ENCODE measurements at regions not wholly inside any gene's neighbourhood (a gene's known extent, or its start where the extent isn't known, plus 50 kb on each side); places are given as distances from the start of the nearest gene placed in this dataset.
"Not testable (repeated sequence)": the region's sequence is repeated elsewhere in the genome, so short reads cannot be mapped to it uniquely, and the experiment has no call there.

DNA sequence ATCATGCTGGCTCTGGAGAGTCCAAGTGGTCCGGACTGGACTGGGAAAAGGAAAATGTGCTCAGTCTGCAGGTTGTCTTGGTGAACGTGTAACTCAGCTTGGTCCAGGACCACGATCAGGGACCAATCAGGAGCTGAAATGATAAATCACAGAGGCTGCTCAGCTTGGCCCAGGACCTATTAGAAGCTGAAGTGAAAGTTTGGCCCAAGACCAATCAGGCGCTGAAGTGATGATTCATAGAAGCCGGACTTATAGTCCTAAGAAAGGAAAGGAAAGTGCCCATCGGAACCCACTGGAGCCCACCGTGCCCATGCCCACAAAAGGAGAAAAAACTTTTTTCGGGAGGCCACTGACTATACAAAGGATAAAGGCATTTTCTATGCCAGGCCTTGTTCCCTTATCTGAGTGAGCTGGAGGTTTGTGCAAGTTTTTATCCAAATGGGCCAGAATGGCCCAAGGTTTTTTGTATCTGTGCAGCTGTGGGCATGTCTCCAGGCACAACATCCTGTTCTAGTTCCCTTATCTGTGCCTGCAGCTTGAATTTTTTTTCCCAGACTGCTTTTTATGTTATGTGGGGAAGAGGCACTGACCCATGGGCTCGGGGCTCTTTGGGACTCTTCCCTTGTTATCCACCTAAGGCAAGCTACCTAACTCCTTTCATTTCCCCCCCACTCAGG lies 194.4 kb downstream of the FAM133A start:
- DNase-seq: no peak
- Histone ChIP-seq H3K27ac (replicated peaks) (no peak overlapping the region), H3K4me1 (no peaks in the 10 kb centered on the region), H3K9me3 (replicated peaks) (no peaks in the 10 kb centered on the region), H3K4me3 (no peak overlapping the region), H3K27me3 (ENCODE audit: low read depth) (no peaks in the 10 kb centered on the region), H3K36me3 (no peaks in the 10 kb centered on the region)
- intact Hi-C loops (cut with micrococcal nuclease): no loop called here
- TF ChIP-seq, protein P1, sequence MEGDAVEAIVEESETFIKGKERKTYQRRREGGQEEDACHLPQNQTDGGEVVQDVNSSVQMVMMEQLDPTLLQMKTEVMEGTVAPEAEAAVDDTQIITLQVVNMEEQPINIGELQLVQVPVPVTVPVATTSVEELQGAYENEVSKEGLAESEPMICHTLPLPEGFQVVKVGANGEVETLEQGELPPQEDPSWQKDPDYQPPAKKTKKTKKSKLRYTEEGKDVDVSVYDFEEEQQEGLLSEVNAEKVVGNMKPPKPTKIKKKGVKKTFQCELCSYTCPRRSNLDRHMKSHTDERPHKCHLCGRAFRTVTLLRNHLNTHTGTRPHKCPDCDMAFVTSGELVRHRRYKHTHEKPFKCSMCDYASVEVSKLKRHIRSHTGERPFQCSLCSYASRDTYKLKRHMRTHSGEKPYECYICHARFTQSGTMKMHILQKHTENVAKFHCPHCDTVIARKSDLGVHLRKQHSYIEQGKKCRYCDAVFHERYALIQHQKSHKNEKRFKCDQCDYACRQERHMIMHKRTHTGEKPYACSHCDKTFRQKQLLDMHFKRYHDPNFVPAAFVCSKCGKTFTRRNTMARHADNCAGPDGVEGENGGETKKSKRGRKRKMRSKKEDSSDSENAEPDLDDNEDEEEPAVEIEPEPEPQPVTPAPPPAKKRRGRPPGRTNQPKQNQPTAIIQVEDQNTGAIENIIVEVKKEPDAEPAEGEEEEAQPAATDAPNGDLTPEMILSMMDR (IDR thresholded peaks at IDR 0.05; ENCODE audit: borderline replicate concordance): no peak

DNA sequence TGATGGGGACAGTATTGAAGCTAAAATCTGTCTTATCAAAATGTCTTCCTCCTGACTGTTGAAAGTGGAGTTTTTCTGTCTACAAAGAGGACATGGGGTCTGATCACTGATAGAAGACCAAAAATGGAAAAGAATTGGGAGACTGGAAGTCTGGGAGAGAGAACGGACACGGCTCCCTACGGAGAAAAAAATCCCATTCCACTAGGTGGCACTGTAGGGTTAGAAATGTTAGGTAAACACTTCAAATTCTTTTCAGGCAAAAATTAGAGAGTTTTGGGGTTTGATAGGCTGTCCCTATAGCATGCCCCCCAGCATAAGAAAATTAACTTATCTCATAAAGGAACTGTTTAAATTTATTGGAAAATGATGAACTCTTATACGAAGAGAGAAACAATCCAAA lies 200.5 kb downstream of the FAM133A start:
- no peaks in the 10 kb centered on the region for H3K27me3 ChIP-seq (ENCODE audit: low read depth)
- H3K4me1 ChIP-seq: no peaks in the 10 kb centered on the region
- no peak overlapping the region for H3K27ac ChIP-seq (replicated peaks)
- no peak overlapping the region for H3K4me3 ChIP-seq
- H3K9me3 ChIP-seq (replicated peaks): peaks cover 11% of the 10 kb centered on the region
- TF ChIP-seq, protein P1 (IDR thresholded peaks at IDR 0.05; ENCODE audit: borderline replicate concordance): peak; percentile 22
- intact Hi-C loops (cut with micrococcal nuclease): no loop called here
- DNase-seq: no peak
- H3K36me3 ChIP-seq: no peaks in the 10 kb centered on the region

DNA sequence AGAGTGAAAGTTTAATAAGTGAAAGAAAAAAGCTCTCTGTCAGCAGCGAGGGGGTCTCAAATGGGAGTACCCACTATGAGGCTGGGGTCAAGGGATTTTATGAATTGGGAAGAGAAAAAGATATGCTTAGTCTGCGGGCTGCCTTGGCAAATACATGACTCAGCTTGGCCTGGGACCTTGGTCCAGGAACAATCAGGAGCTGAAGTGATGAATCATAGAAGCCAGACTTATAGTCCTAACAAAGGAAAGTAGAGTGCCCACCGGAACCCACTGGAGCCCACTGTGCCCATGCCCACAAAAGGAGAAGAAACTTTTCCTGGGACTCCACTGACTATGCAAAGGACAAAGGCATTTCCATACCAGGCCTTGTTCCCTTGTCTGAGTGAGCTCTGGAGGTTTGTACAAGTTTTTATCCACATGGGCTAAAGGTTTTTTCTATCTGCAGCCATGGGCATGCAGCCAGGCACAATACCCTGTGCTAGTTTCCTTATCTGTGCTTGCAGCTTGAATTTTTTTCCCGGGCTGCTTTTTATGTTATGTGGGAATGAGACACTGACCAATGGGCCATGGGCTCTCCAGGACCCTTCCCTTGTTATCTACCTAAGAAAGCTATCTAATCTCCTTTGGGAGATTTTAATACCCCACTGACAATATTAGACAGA lies 201.7 kb downstream of the FAM133A start:
- DNase-seq: no peak
- TF ChIP-seq, protein P1 (IDR thresholded peaks at IDR 0.05; ENCODE audit: borderline replicate concordance): no peak
- no peaks in the 10 kb centered on the region for H3K27me3 ChIP-seq (ENCODE audit: low read depth)
- H3K4me1 ChIP-seq: no peaks in the 10 kb centered on the region
- no peak overlapping the region for H3K4me3 ChIP-seq
- H3K36me3 ChIP-seq: no peaks in the 10 kb centered on the region
- no peak overlapping the region for H3K27ac ChIP-seq (replicated peaks)
- intact Hi-C loops (cut with micrococcal nuclease): no loop called here
- peaks cover 11% of the 10 kb centered on the region for H3K9me3 ChIP-seq (replicated peaks)

DNA sequence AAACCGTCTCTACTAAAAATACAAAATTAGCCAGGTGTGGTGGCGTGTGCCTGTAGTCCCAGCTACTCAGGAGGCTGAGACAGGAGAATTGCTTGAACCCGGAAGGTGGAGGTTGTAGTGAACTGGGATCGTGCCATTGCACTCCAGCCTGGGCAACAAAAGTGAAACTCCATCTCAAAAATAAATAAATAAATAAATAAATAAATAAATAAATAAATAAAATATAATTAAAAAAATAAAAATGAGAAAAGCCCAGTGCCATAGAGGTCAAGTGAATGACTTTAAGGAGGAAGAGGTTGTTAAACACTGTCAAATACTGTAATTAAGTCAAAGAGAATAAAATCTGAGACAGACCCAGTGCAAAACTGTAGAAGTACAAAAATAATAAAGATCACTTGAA lies 247.0 kb downstream of the FAM133A start:
- H3K4me1 ChIP-seq; H3K27me3 ChIP-seq (ENCODE audit: low read depth); H3K36me3 ChIP-seq; H3K27ac ChIP-seq (replicated peaks); H3K4me3 ChIP-seq; DNase-seq; H3K9me3 ChIP-seq (replicated peaks); intact Hi-C loops (cut with micrococcal nuclease): not testable (repeated sequence)

DNA sequence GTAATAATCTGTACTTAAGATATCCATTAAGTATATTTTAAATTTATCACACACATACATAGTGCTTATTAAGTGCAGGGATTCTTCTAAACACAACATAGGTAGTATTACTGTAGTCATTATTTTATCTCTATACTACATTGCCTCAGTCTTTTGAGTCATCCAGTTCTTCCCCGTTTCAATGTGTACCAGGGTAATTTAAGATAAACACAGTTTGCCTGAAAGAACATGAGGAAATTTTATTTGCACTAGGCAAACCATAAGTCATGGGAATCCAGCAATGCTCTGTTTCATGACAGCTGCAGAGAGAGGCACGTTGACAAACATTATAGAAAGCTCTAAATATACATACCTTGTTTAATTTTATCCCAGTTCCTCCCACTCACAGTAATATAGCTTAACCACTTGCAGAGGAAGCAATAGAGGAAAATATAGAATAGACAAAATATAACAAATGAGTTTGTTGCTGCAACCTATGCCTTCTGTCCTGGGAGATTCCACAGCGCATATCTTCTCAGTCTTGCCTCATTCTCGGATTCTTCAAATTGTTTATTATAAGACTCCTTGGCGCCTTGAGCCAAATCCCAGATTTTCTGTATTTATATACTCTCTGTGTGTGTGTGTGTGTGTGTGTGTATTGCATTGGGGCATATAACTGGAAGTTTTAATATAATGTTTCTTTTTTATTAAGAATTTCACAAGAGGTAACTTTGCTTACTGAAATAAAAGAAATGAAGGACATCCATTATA lies 258.6 kb downstream of the FAM133A start:
- TF ChIP-seq, protein P1 (IDR thresholded peaks at IDR 0.05; ENCODE audit: borderline replicate concordance): no peak
- Histone ChIP-seq H3K9me3 (replicated peaks) (no peaks in the 10 kb centered on the region), H3K4me3 (no peak overlapping the region), H3K36me3 (no peaks in the 10 kb centered on the region), H3K27ac (replicated peaks) (no peak overlapping the region), H3K27me3 (ENCODE audit: low read depth) (no peaks in the 10 kb centered on the region), H3K4me1 (no peaks in the 10 kb centered on the region)
- intact Hi-C loops (cut with micrococcal nuclease): no loop called here
- DNase-seq: no peak

DNA sequence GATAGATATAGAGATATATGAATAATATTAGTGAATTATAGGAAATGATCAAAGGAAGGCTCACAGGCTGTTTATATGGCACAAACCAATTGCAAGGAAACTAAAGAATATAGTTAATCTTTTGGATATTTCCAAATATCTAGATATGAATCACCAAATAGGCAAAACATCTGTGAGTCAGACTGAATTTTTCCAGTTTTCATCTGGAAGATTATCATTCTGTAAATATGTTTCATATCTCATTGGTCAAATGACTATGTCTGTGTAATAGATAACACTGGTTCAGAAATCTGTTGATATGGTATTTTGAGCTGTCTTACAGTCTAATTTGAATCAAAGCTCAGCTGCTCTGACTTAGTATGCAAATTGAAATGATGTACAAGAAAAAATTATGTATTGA lies 303.6 kb downstream of the FAM133A start:
- H3K4me3 ChIP-seq: no peak overlapping the region
- intact Hi-C loops (cut with micrococcal nuclease): no loop called here
- no peaks in the 10 kb centered on the region for H3K27me3 ChIP-seq (ENCODE audit: low read depth)
- TF ChIP-seq, protein P1 (IDR thresholded peaks at IDR 0.05; ENCODE audit: borderline replicate concordance): no peak
- H3K9me3 ChIP-seq (replicated peaks): peaks cover 6% of the 10 kb centered on the region
- H3K27ac ChIP-seq (replicated peaks): no peak overlapping the region
- DNase-seq: no peak
- no peaks in the 10 kb centered on the region for H3K4me1 ChIP-seq
- H3K36me3 ChIP-seq: no peaks in the 10 kb centered on the region
